IPS-18a (cell line): ENCODE measurements at regions not wholly inside any gene's neighbourhood (a gene's known extent, or its start where the extent isn't known, plus 50 kb on each side); places are given as distances from the start of the nearest gene placed in this dataset.
"Not testable (repeated sequence)": the region's sequence is repeated elsewhere in the genome, so short reads cannot be mapped to it uniquely, and the experiment has no call there.

ENCODE experiments used
- H3K27ac ChIP-seq: one replicate; pipeline ENCODE4 v1.5.1; 2013; ENCODE audit warnings: low read length
- H3K27me3 ChIP-seq: one replicate; pipeline ENCODE4 v1.6.1; 2013; ENCODE audit warnings: mild to moderate bottlenecking, low read length; ENCODE audit not compliant: control insufficient read depth, insufficient read depth
- H3K36me3 ChIP-seq: one replicate; pipeline ENCODE4 v1.6.1; 2013; ENCODE audit warnings: low read depth, low read length; ENCODE audit not compliant: control insufficient read depth
- H3K4me1 ChIP-seq: one replicate; pipeline ENCODE4 v1.6.1; 2013; ENCODE audit warnings: low read depth, low read length; ENCODE audit not compliant: control insufficient read depth
- H3K4me3 ChIP-seq: one replicate; pipeline ENCODE4 v1.5.1; 2013; ENCODE audit warnings: low read length
- H3K9ac ChIP-seq: one replicate; pipeline ENCODE4 v1.6.1; 2013; ENCODE audit warnings: mild to moderate bottlenecking, low read length, moderate library complexity
- H3K9me3 ChIP-seq: one replicate; pipeline ENCODE4 v1.6.1; 2013; ENCODE audit warnings: low read depth, low read length; ENCODE audit not compliant: control insufficient read depth

DNA sequence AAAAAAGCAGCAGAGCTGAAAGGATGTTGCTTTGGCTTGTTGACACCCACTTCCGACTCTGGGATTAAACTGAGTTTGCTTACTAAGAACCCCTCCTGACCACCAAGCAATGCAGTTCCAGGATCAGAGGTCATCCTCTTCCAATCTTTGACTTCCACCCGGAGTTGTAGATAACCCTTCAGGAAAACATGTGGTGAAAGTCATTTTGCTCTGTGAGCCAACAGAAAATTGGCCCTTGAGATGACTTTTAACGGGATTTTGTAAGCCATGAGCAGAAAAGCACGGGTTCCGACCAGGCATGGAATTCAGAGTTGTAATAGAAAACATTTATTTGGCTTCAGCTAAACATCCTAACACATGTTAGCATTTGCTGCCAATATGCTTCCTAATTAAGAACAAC, 171.6 kb upstream of the NR2F2 start:
- H3K9ac ChIP-seq = no peak overlapping the region
- H3K4me1 ChIP-seq = no peaks in the 10 kb centered on the region
- H3K27ac ChIP-seq = no peak overlapping the region
- H3K27me3 ChIP-seq = no peaks in the 10 kb centered on the region
- no peak overlapping the region for H3K4me3 ChIP-seq
- H3K9me3 ChIP-seq = no peaks in the 10 kb centered on the region
- H3K36me3 ChIP-seq = no peaks in the 10 kb centered on the region

DNA sequence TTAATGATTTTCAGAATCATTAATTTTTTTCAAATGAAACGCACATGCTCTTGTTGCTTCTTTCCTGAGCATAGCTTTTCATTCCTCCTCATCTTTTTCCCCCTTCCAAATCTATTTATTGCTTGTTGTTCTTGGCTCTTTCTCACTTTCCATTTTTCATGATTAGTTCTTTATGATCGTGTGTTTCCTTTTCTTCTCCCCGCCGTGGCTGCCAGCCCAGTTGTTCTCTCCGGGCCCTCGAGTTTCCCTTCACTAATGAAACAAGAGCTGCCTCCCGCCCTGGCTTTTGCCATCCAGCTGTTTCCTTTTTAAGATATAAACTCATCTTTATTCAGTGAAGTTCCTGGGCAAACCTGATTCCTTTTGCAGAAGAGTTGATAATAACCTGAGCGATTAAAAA, 170.2 kb upstream of the NR2F2 start:
- no peak overlapping the region for H3K27ac ChIP-seq
- H3K27me3 ChIP-seq = no peaks in the 10 kb centered on the region
- H3K9me3 ChIP-seq = no peaks in the 10 kb centered on the region
- H3K36me3 ChIP-seq = no peaks in the 10 kb centered on the region
- H3K9ac ChIP-seq = no peak overlapping the region
- no peak overlapping the region for H3K4me3 ChIP-seq
- H3K4me1 ChIP-seq = no peaks in the 10 kb centered on the region

DNA sequence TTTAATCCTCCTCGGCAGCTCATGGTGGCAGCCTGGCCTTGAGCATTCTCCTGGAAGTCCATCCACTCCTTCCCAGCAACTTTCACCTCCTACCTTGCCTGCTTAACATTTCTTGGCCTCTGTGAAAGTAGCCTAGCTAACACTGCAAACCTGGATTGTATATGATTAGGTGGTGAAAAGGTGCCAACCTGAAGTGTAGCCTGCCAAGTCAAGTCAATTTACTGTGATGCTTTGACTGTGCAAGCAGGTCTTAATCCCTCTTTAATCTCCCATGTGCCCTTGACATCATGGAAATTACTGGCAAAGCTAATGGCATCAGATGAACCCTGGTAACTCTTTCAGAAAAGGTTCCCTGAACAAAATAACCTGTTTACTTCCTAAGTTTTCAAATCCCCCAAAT, 169.7 kb upstream of the NR2F2 start:
- no peak overlapping the region for H3K4me3 ChIP-seq
- H3K9ac ChIP-seq = no peak overlapping the region
- H3K4me1 ChIP-seq = peaks cover 5% of the 10 kb centered on the region
- no peaks in the 10 kb centered on the region for H3K9me3 ChIP-seq
- no peaks in the 10 kb centered on the region for H3K27me3 ChIP-seq
- no peak overlapping the region for H3K27ac ChIP-seq
- H3K36me3 ChIP-seq = no peaks in the 10 kb centered on the region

DNA sequence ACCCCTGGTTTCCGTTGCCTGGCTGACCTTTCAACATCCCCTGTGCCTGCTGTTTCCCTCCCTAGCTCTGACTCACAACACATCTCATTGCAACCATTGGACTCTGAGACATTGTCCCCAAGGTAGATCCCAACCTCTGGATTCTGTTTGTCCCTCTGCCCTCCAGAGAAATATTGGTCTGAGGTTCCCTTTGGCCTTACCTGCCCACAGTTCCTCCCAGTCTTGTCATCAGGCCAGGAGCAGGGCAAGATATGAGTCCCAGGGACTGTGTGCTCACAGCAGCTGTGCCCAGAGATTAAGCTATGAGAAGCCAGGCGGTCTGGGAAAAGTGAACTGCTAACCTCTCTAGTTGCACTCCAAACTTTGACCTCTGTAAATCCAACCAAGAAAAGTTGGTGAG, 168.2 kb upstream of the NR2F2 start:
- H3K36me3 ChIP-seq = no peaks in the 10 kb centered on the region
- no peaks in the 10 kb centered on the region for H3K27me3 ChIP-seq
- H3K4me3 ChIP-seq = no peak overlapping the region
- H3K9me3 ChIP-seq = no peaks in the 10 kb centered on the region
- H3K4me1 ChIP-seq = peaks cover 20% of the 10 kb centered on the region
- H3K27ac ChIP-seq = no peak overlapping the region
- H3K9ac ChIP-seq = no peak overlapping the region

DNA sequence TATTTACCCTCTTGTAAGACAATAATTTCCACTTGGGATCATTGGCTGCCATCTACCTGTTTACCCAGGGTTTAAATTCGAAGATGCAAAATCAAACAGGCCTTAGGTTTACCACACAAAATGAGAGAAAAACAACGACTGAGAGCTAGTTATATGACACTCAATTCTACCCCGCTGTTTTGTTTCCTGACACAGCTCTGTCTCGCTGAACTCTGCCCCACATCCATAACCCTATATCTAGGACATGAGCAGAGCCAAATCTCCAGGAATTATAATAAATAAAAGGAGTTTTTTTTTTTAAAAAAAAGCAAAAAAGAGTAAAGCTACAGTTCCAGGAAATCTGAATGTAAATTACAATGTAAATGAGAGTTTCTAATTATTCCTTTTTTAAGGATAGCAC, 165.4 kb upstream of the NR2F2 start:
- Histone ChIP-seq H3K27ac (no peak overlapping the region), H3K27me3 (no peaks in the 10 kb centered on the region), H3K9me3 (no peaks in the 10 kb centered on the region), H3K4me3 (no peak overlapping the region), H3K9ac (no peak overlapping the region), H3K4me1 (peaks cover 20% of the 10 kb centered on the region), H3K36me3 (no peaks in the 10 kb centered on the region)

DNA sequence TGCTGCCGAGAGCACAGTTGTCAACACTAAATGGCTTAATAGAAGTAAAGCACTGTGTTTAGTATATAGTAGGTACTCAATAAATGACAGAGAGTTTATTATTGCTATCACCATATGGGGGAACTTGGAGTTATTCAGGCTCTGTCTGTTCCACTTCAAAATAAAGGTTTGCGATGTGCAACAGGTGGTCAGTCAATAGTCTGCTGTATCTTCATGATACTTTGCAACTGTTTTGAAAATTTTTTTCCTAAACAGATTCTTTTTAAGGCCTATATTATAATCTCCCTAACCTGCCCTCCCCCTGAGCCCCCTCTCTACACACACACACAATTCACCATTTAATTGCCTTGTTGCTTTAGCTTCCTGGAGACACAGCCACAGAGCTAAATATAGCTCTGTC, 164.7 kb upstream of the NR2F2 start:
- H3K4me3 ChIP-seq = no peak overlapping the region
- no peaks in the 10 kb centered on the region for H3K9me3 ChIP-seq
- no peak overlapping the region for H3K27ac ChIP-seq
- no peak overlapping the region for H3K9ac ChIP-seq
- H3K27me3 ChIP-seq = no peaks in the 10 kb centered on the region
- H3K4me1 ChIP-seq = peaks cover 23% of the 10 kb centered on the region
- no peaks in the 10 kb centered on the region for H3K36me3 ChIP-seq

DNA sequence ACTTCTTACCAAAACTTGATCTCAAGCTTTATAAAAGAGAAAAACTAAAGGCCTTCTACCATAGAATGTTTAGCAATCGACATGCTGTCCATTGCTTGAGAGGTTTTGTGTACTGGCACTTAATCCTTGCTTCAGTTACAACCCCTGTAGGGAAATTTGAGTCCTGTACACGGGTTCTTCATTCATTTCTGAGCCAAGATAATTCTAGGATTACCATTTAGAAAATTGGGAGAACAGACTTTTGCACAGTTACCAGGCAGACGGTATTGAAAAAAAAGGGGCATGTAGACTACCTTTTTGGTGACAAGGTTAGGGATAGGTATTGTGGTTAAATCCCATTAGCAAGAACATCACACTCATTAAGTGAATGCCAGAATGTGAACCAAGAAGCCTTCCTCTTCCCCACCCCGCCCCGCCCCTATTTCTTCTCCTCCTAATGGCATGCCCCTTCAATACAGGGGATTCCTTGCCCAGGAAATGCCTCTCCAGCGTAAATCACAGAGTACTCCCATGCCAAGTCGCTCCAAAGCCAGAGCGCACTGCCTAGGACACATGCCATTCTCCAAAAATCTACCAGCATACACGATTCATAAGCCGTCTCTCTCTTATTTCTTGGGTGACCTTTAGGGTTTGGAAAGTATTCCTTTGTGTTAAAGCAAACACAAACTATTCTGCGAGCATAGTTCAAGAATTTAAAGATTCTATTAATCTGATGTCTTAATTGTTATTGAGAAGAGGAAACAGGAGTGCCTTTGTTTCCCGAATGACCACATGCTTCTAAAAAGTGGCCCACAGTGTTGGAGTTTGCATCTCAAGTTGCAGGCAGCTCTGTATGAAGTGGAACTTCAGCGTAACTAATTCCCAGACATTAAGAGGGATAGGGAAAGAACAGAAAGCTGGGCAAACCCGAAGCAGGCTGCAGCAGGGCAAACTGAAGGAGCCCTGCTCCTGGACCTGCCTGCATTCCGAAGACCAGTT, 164.0 kb upstream of the NR2F2 start:
- H3K4me3 ChIP-seq = peak overlapping the region; percentile 10

DNA sequence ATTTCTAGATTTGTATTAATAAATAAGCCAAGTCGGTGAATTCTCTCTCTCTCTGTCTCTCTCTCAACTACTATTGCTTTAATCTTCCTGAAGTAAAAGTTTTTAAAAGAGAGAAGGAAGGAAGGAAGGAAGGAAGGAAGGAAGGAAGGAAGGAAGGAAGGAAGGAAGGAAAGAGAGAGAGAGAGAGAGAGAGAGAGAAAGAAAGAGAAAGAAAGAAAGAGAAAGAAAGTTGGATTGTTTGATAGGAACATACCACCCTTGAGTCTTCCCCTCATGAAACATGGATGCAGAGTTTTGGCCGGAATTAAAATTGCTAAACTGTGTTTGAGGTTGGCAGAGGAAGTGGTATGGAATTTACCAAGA, 159.9 kb upstream of the NR2F2 start:
- H3K4me1 ChIP-seq = peaks cover 37% of the 10 kb centered on the region
- H3K9me3 ChIP-seq, H3K27ac ChIP-seq, H3K27me3 ChIP-seq, H3K4me3 ChIP-seq, H3K36me3 ChIP-seq, H3K9ac ChIP-seq: not testable (repeated sequence)

More for the DNA sequence above, 164.0 kb upstream of the NR2F2 start:
- no peaks in the 10 kb centered on the region for H3K27me3 ChIP-seq
- peaks cover 30% of the 10 kb centered on the region for H3K4me1 ChIP-seq
- H3K27ac ChIP-seq = no peak overlapping the region
- no peak overlapping the region for H3K9ac ChIP-seq
- H3K36me3 ChIP-seq = no peaks in the 10 kb centered on the region
- H3K9me3 ChIP-seq = no peaks in the 10 kb centered on the region

DNA sequence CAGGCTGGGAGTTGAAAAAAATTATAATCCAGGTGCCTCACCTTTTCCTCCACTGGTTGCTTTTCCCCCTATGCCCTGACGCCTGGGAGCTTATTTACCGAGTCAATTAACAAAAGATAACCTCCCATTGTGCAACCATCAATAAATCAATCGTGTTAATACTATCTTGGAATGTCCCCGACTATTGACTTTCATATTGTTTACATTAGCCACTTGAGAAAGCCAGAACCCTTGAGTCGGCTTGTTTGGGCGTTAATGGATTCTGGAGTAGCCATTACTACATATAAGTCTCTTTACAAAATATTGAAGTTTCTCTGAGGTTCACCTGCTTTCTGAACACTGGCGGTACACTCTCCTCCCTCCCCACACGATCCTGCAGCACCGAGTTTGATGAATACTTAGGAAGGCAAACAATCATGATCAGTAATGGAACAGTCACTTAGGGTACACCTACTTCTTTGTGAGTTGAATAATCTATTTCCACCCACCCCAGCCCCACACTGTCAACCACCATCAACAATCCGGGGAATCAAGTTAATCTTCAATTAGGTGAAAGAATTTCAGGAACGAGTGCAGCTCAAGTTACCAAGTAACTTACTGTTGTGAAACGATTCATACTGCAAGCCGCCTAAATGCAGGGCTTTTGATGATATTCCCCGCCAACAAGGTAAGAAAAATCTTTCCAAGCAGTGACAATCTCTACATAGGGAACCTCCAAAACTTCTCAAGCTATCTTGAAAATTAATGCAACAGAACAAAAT, 159.3 kb upstream of the NR2F2 start:
- no peaks in the 10 kb centered on the region for H3K9me3 ChIP-seq
- H3K4me1 ChIP-seq = peaks cover 31% of the 10 kb centered on the region
- no peak overlapping the region for H3K4me3 ChIP-seq
- no peaks in the 10 kb centered on the region for H3K27me3 ChIP-seq
- H3K9ac ChIP-seq = no peak overlapping the region
- no peaks in the 10 kb centered on the region for H3K36me3 ChIP-seq
- no peak overlapping the region for H3K27ac ChIP-seq

DNA sequence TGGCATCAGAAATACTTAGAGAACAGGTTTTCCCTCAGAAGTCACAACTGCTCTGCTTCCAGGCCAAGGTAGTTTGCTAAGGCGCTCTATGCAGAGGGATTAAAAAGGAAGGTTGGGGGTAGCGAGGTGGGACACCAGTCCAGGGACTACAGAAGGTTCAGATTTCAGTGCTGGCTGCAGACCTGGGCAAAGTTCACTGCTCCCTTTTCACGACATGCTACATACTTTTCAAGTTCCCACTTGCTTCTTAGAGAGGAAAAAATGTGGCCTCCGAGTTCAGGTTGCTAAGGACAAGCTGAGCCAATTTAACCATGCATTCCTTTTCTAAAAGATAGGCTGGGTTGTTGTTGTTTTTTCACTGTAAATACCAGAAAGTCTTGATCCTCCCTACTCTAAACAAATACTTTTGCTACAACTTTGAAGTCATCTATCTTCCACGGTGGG, 158.6 kb upstream of the NR2F2 start:
- peaks cover 24% of the 10 kb centered on the region for H3K4me1 ChIP-seq
- H3K27me3 ChIP-seq = no peaks in the 10 kb centered on the region
- H3K36me3 ChIP-seq = no peaks in the 10 kb centered on the region
- no peak overlapping the region for H3K9ac ChIP-seq
- no peaks in the 10 kb centered on the region for H3K9me3 ChIP-seq
- no peak overlapping the region for H3K27ac ChIP-seq
- H3K4me3 ChIP-seq = no peak overlapping the region

DNA sequence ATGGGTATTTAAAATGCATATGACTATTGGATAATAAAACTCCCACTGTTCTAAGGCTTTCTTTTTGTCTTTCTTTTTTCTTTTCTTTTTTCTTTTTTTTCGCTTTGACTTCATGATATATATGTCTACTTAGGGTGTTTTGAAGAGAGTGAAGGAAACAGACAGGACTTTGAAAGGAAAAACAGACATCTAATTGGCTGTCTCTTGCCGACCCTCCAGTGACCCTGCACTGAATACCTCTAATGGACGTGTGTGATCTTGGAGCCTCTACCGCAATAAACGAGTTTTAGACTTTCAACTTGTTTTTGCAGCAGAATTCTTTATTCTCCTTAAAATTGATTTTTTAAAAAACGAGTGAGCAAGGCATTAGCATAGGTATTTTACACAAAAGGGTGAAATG, 158.1 kb upstream of the NR2F2 start:
- Histone ChIP-seq H3K9me3 (no peaks in the 10 kb centered on the region), H3K4me3 (no peak overlapping the region), H3K27me3 (no peaks in the 10 kb centered on the region), H3K4me1 (peaks cover 19% of the 10 kb centered on the region), H3K9ac (no peak overlapping the region), H3K36me3 (no peaks in the 10 kb centered on the region), H3K27ac (no peak overlapping the region)
